Lower lobe of right lung (tissue), 2 donors: ENCODE measurements at regions not wholly inside any gene's neighbourhood (a gene's known extent, or its start where the extent isn't known, plus 50 kb on each side); places are given as distances from the start of the nearest gene placed in this dataset.

Experiments
- ATAC-seq, 2 donors: fragments of 200-7000 bp; cut with Tn5 transposase; one replicate each; pipeline ENCODE4 v1.9.1; 2020 to 2022; ENCODE audit warnings: mild to moderate bottlenecking in 2 of 2, moderate library complexity in 2 of 2
- DNase-seq: peaks from one replicate; pipeline ENCODE4 v3.0.0-alpha.2; 2020
- H3K27ac ChIP-seq: fragments of 200-600 bp; one replicate; pipeline ENCODE4 v1.8.0; 2022
- H3K27me3 ChIP-seq: fragments of 200-600 bp; one replicate; pipeline ENCODE4 v1.8.0; 2022; ENCODE audit warnings: low read depth
- H3K36me3 ChIP-seq: fragments of 200-600 bp; one replicate; pipeline ENCODE4 v1.8.0; 2022; ENCODE audit warnings: mild to moderate bottlenecking
- H3K4me1 ChIP-seq: fragments of 200-600 bp; one replicate; pipeline ENCODE4 v1.8.0; 2022
- H3K4me3 ChIP-seq: fragments of 200-600 bp; one replicate; pipeline ENCODE4 v1.8.0; 2022; ENCODE audit warnings: mild to moderate bottlenecking
- H3K9me3 ChIP-seq: fragments of 200-600 bp; one replicate; pipeline ENCODE4 v1.8.0; 2022
- CTCF ChIP-seq: fragments of 200-600 bp; IDR thresholded peaks from one replicate; pipeline ENCODE4 v1.8.0; 2022; ENCODE audit warnings: antibody characterized with exemption, mild to moderate bottlenecking
- intact Hi-C: fragments of 100-400 bp; cut with DNase I; formaldehyde crosslinking; loops from one replicate; pipeline ENCODE4 v1.11.0; 2022
- donor health status: DM: no; HTN: yes; CAD: no; lungs with severe emphysema.

GRCh38 chr1:29695803-29696202 is 459.5 kb downstream of the PTPRU start:
- ATAC-seq = no peak

GRCh38 chr1:29695036-29695435 is 458.7 kb downstream of the PTPRU start:
- Histone ChIP-seq H3K27ac (no peak overlapping the region), H3K27me3 (peaks cover 6% of the 10 kb centered on the region), H3K4me1 (no peaks in the 10 kb centered on the region), H3K36me3 (no peaks in the 10 kb centered on the region), H3K4me3 (no peak overlapping the region), H3K9me3 (no peaks in the 10 kb centered on the region)
- no peak for TF ChIP-seq CTCF
- DNase-seq = no peak
- intact Hi-C loops = no loop called here
- ATAC-seq = no peak

More at GRCh38 chr1:29695803-29696202, 459.5 kb downstream of the PTPRU start:
- peaks cover 6% of the 10 kb centered on the region for H3K27me3 ChIP-seq
- TF ChIP-seq CTCF = no peak
- DNase-seq = no peak
- H3K4me3 ChIP-seq = no peak overlapping the region
- H3K4me1 ChIP-seq = no peaks in the 10 kb centered on the region
- H3K36me3 ChIP-seq = no peaks in the 10 kb centered on the region
- no peaks in the 10 kb centered on the region for H3K9me3 ChIP-seq
- intact Hi-C loops = no loop called here
- H3K27ac ChIP-seq = no peak overlapping the region

DNA sequence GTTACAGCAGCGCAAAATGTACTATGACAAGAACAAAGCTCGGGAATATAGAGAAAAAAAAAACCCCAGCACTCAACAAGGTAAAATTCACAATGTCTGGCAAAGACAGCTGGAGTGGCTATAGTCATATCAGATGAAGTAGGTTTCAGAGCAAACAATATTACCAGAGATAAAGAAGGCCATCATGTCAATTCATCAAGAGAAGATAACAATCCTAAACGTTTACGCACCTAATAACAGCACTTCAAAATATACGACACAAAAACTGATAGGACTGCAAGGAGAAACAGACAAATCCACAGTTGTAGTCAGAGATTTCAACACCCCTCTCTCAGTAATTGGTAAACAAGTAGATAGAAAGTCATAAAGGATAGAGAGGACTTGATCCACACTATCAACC is 455.2 kb downstream of the PTPRU start:
- no peaks in the 10 kb centered on the region for H3K36me3 ChIP-seq
- DNase-seq = no peak
- no peak for TF ChIP-seq CTCF
- H3K9me3 ChIP-seq = no peaks in the 10 kb centered on the region
- H3K27ac ChIP-seq = no peak overlapping the region
- no peaks in the 10 kb centered on the region for H3K4me1 ChIP-seq
- intact Hi-C loops = no loop called here
- ATAC-seq = no peak
- no peak overlapping the region for H3K4me3 ChIP-seq
- peaks cover 26% of the 10 kb centered on the region for H3K27me3 ChIP-seq

DNA sequence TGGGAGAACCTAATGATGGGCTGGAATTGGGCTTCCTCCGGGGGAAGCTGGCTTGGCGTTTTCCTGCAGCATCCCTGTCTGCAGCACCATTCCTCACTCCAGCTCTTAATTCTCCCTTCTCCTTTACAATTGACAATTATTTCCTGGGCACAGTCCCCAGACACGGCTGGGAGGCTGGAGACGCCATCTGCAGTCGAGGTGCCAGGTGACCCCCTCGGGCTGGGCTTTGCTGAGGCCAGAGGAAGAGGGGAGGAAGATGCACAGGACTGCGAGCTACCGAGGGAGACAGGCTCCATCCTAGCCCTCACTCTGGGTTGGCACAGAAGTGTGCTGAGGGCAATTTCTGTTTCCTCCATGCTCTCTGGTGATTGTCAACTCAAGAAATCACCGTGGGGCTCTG is 453.8 kb downstream of the PTPRU start:
- ATAC-seq (no peak), DNase-seq (no peak)
- H3K4me1 ChIP-seq = no peaks in the 10 kb centered on the region
- H3K9me3 ChIP-seq = no peaks in the 10 kb centered on the region
- no peak overlapping the region for H3K4me3 ChIP-seq
- H3K27me3 ChIP-seq = peaks cover 29% of the 10 kb centered on the region
- H3K27ac ChIP-seq = no peak overlapping the region
- no peak for TF ChIP-seq CTCF
- intact Hi-C loops = no loop called here
- H3K36me3 ChIP-seq = no peaks in the 10 kb centered on the region

- intact Hi-C loops = no loop called here
- no peaks in the 10 kb centered on the region for H3K36me3 ChIP-seq
- no peak overlapping the region for H3K27ac ChIP-seq
- no peaks in the 10 kb centered on the region for H3K4me1 ChIP-seq
- DNase-seq = no peak
- no peaks in the 10 kb centered on the region for H3K9me3 ChIP-seq
- no peak for TF ChIP-seq CTCF
- ATAC-seq = no peak
- peaks cover 29% of the 10 kb centered on the region for H3K27me3 ChIP-seq
- H3K4me3 ChIP-seq = no peak overlapping the region
Observed at GRCh38 chr1:29689372-29690030, 453.2 kb downstream of the PTPRU start.
